ENCODE measurements at regions not wholly inside any gene's neighbourhood (a gene's known extent, or its start where the extent isn't known, plus 50 kb on each side); places are given as distances from the start of the nearest gene placed in this dataset.
"Not testable (repeated sequence)": the region's sequence is repeated elsewhere in the genome, so short reads cannot be mapped to it uniquely, and the experiment has no call there.

DNA sequence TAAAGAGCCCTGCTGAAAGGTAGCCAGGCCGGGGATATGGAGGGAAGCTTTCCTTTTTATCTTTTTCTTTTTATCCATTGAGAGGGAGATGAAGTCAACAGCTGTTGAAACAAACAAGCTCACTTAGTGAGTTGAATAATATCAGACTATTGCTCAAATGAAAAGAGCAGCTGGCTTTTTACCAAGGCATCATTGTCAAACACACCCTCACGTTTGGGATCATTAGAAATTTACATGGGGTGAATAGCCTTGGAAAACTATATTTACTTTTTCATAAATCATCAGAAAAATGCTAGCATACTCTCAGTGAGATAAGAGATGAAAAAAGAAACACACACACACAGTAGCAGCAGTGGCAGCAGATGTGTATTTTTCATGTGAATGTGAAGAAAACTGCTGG, 71.5 kb upstream of the HNMT start:
- DNase-seq = no peak

DNA sequence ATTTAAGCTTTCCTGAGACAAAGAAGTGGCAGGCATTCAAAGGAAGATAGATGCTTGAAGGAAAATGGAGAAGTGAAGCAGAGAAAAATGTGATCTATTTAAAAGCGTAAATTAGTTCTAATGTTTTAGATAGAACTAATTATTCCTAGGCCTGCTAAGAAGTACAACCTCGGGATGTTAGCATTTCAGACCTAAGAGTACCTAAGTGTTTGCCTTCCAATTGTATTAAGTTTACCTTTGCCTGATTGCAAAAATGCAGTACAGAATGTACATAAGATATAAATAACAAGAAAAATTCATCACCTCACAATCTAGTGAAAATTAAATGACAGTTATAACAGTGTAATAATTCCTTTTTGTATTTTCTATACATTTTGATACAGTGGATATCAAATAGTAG, 71.1 kb upstream of the HNMT start:
- no peak for DNase-seq

DNA sequence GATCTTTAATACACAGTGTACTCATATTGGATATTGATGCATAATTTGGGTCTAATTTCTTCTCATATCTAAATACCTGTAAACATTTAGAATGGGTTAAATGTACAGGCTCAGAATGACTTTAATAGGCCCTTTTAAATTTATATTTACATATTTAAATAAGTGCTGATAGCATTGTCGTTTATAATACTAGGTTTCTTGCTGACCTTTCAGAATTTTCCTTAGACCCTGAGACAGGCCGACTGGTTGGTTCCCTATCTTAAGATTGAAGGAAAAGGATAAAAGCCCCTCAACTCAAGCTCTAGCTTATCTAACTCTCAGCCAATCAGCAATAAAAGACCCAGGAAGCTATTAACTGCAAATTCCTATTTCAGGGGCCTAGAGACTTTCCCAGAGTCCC, 67.8 kb upstream of the HNMT start:
- no peak for DNase-seq

DNA sequence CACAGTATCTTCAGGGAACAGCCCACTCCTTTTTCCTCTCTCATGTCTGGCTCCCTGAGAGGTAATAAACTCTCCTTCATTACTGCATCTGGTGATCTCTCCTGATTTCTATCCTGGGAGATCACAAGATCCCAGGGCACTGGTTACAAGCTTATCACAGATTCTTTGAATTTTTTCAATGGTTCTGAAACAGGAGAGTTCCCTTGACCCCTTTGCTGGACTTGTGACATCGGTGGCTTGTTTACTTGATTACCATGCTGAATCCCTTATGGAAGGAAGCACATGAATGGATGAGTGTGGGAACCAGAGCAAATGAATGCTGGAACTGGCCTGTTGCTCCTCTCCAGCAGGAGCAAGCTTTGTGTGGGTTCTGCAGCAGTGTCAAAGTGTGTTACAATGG, 67.2 kb upstream of the HNMT start:
- no peak for DNase-seq

GRCh38 chr2:137900421-137901141, 63.7 kb upstream of the HNMT start:
- no peak for DNase-seq

DNA sequence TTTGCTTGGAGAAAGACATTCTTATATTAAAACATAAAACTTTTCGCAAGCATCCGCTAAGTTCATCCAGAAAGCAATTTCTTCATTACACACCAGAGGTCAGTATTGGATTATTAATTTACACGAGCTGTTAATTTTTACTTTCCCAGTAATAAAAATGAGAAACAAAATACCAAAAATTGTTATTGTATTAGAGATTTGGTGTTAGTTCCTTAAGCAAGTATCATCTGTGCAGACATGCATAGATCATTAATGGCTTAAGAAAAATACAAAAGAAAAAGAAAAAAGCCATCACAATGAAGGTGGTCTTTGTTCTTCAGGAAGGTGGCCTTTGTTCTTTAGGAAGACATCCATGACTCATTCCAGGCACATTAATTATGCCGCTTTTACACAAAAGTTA, 53.6 kb upstream of the HNMT start:
- DNase-seq = no peak

- DNase-seq = peak; percentile 58
Measured at GRCh38 chr2:137912371-137912770, 51.9 kb upstream of the HNMT start.

GRCh38 chr2:137913169-137913568, 51.1 kb upstream of the HNMT start:
- no peak for DNase-seq

DNA sequence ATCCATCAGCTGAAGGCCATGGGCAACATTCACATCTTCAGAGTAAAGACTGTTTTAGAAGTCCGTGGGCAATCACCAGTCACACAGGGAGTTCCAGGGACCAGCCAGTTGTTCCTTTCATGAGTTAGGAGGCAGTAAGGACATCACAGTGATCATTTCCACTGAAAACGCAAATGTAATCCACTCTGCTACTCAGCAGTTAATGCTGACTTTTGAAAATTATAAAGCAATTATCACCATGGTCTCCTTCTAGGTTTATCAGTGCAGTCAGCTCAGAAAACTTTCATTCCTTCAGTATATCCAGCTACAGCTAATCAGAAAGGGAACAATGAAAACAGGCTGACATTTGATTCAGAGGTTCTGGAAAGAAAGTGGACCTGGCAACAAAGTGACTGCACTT, 50.6 kb upstream of the HNMT start:
- not testable (repeated sequence) for DNase-seq
